HK-2 (cell line): ENCODE measurements at regions not wholly inside any gene's neighbourhood (a gene's known extent, or its start where the extent isn't known, plus 50 kb on each side); places are given as distances from the start of the nearest gene placed in this dataset.
"Not testable (repeated sequence)": the region's sequence is repeated elsewhere in the genome, so short reads cannot be mapped to it uniquely, and the experiment has no call there.

Experiments used
- DNase-seq: peaks from one replicate; pipeline ENCODE4 v3.0.0-alpha.2; 2018; ENCODE audit not compliant: unreplicated experiment

DNA sequence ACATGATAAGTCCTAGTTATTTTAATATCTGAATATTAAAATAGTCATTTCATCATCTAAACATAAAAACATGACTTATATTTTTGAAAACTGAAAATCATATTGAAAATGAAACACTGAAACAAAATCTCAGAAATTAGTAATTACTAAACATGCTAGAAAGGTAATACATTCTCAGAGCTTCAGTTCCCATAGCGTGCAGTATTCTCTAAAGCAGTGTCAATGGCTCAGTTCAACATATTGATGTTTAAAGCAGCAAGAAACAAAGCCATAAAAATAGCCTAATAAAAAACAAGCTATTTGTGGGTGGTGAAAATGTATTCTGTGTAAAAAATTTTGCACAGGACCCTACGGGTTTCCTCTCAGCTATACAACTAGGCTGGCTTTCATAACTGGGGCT, 1337.4 kb downstream of the FSCB start:
- no peak for DNase-seq

DNA sequence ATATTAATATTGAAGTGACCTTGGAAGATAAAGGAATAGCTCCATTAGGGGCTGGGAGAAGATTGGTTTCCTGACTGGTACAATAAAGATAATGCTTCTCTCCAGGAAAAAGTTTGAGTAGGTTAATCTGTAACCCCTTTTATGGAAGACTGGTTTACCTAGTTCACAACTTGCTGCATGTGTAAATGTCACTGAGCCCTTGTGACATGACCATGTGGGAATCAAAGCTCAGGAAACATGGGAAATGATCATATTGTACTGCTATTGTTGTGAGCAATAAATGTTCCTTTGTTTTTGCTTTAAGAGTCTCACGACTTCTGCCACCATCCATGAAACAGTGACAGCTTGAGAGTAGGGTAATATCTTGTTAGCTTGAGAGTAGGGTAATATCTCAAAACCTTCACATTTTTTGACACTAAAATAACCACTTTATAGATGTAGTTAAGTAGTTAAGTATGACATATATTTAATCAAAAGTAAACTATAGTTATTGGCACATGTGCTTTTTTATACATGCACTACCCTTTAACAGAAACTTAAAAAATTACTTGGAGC, 1338.6 kb downstream of the FSCB start:
- no peak for DNase-seq

DNA sequence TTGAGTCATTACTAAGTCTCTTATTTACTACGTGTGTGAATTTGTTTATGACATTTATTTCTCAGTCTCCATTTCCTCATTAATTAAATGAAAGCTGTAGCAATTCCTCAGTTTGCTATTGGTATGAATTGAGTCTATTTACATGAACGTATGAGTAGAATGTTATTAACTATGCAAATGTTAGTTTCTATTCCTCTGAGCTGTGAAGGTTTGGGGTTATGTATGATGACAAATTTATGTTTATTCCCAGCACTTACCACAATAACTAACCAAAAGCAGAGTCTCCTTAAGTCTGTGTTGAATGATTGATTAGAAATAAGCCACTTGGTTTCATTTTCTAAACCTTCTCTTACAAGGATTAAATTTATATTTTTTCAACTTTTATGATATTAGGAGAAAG, 1340.9 kb downstream of the FSCB start:
- no peak for DNase-seq

DNA sequence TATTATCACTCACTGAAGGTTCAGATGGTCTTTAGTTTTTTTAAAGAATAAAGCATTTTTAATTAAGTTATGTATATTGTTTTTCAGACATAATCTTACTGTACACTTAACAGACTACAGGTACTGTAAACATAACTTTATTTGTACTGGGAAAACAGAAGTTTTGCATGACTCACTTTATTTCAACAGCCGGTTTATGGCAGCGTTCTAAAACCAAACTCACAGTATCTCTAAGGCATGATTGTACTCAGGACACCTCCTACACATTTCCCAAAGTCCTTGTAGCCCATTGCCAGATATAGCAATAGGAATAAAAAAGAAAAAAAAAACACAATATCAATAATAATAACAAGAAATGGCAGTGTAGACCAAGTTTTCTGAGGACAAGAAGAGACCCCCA, 1341.4 kb downstream of the FSCB start:
- DNase-seq, result no peak

DNA sequence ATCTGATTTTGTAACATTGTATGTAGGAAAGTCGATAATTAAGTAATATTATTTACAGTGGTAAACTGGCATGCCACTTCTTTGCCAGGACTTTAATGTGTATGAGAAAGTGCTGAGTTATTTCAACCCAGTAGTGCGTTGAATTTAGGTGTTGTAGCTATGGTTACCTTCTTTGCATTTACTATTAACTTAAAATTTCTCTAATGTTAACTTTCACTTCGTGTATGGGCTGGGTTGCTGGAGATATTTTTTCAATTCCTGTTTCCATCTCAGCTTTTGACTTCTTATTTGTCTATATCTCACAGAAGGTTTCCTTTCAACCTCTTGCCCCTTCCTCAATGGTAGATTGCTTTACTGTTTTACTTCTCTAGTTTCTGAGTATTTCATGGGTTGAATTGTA, 1345.6 kb downstream of the FSCB start:
- no peak for DNase-seq

DNA sequence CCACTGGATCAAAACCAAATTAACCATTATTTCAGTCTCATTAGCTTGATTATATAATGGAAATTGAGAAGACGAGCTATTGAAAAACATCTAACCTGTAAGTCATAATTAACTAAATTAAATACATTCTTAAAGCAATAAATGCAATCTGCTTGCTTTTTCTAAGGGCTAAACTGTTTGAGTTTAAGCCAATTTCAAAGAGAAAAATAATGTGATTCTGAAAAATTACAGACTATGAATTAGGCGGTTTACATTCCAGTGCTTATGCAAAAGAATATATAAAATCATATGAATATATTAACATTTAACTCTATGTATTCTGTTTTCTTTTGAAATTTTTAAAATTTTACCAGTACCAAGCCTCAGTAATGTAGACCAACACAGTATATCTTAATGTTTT, 1349.4 kb downstream of the FSCB start:
- no peak for DNase-seq

DNA sequence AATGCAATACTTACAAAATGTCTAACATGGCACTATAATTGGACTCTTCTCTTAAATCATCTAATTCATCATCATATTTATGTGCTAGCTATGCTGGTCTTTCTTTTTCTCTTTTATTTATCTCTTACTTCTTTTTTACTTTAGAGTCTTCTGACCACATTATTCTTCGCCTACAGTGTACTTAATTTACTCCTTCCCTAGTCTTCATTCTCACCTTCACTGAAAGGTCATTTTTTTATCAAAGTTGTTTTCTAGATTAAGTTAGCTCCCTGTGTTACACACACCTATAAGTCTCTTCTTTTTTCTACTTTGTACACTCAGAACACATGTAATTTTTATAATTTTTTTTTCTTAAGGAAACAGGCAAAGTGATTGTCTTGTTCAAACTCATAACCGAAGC, 1351.2 kb downstream of the FSCB start:
- no peak for DNase-seq

DNA sequence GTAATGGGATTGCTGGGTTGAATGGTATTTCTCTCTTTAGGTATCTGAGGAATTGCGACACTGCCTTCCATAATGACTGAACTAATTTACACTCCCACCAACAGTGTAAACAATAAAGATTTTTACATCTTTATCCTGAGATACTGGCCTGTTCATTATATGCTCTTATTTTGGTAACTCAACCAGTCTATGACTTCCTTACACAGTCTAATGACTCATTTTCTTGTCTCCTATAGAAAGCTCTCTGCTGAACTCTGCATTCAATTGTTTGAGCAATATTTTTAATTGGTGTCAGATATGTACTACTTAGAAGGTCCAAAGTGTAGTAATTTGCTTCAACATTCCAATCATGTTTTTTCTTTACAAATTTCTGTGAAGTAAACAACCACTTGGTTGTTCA, 1351.8 kb downstream of the FSCB start:
- no peak for DNase-seq

DNA sequence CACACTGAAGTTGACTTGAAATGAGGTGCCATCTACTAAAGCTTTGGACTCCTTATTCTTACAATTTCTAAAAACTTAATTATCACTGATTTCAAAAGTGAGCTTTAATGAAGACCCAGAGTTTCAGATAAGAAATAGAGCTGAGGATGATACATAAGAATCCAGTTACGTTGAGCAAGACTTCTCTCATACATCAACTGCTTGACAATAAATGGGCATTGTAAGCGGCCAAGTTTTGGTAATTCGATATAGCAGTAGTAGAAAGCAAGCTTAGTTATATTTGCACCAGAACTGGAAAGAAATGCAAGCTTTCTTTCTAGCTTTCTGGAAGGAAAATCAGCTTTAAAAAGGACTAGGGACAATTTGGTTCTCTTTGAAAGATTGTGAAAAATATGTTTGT, 1359.6 kb downstream of the FSCB start:
- DNase-seq, result no peak

DNA sequence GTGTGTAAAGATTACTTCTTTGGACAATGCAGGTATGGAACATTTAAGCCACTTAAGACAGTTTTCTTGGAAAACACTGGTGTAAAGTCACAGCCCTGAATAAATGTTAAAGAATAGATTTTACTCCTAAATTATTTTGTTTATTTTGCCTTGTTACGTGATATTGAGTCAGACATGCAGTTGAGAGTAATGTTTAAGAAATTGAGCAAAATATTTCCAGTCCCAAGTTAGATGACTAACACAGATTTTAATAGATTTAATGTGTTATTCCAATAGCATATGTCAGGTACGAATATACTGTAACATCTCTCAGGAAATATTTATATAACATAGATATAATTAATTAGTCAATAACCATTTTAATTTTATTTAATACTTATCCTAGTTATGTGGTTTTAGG, 1361.7 kb downstream of the FSCB start:
- DNase-seq, result no peak

DNA sequence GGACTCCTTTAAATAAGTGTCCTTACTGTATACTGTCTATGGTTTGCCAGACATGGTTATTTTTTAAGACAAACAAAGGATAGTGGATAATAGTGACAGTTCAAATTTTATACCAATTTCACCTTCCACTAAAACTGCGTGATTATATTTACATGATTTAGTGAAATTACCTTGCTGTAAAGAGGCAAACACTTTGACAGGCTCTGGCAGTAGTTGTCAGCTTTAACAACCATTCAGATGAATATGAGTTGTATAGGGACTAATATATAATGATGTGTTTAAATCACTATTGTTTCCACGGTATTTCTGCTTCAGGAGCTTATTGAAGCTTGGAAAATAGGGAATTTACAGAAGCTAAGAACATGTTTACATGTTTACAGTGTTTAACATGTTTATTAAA, 1364.0 kb downstream of the FSCB start:
- DNase-seq, result no peak

DNA sequence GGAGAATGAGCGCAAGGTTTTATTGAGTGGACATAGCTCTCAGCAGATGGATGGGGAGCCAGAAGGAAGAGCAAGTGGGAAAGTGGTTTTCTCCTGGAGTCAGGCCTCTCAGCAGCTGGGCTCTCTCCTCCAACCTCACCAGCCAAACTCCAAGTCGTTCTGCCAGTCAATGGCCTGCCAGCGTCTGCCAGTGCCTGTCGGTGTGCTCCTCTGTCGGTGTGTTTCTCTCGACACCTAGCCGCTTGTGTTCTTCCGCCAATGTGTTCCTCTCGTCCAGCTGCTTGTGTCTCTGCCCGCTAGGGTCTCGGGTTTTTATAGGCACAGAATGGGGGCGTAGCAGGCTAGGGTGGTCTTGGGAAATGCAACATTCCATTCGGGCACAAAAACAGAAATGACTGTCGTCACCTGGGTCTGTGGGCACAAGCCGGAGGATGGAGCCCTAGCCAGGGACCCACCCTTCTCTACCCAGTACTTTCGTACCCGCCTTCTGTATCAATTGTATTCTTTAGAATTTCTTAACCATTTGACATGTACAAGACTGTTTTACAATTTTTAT, 1365.4 kb downstream of the FSCB start:
- no peak for DNase-seq

DNA sequence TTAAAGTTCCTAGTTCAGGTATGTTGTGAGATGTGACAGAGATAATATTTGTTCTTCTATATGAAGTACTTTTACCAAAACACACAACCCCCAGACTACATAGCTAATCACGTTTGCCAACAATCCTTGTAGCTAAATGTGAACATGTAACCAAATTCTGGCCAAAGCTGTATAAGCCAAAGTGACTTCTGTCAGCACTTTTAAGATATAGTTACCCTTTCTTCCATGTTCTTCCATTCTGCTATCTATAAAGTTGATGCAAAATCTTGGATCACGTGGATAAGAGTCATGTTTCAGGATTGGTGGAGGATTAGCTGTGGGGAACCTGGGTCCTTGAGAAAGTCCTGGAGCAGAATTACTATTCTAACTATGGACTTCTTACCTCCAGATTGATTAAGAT, 1366.6 kb downstream of the FSCB start:
- no peak for DNase-seq

DNA sequence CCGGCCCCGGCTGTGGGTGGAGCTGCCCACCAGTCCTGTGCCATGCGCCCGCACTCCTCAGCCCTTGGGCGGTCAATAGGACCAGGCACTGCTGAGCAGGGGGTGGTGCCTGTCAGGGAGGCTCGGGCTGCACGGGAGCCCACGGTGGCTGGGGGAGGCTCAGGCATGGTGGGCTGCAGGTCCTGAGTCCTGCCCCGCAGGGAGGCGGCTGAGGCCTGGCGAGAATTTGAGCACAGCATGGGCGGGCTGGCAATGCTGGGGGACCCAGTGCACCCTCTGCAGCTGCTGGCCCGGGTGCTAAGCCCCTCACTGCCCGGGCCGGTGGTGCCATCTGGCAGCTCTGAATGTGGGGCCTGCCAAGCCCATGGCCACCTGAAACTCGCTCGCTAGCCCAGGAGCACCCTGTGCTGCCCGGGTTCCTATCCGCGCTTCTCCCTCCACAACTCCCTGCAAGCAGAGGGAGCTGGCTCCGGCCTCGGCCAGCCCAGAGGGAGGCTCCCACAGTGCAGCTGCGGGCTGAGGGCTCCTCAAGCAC, 1371.1 kb downstream of the FSCB start:
- no peak for DNase-seq

DNA sequence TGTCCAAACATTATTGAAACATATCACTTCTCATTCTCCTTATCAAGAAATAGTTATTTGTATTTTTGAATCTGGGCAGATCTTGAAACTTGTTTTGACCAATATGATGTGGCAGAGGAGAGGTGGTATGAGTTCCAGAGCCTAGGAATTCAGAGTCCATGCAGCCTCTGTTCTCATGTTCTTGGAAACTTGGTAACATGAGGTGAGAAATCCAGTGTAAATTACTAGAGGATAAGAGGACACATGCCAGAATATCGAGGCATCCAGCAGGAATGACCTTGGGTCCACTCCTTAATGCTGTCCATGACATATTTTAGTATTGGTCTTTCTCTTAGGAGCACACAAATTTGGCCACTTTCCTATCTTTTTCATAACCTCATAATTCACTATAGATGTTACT, 1374.6 kb downstream of the FSCB start:
- DNase-seq, result no peak

DNA sequence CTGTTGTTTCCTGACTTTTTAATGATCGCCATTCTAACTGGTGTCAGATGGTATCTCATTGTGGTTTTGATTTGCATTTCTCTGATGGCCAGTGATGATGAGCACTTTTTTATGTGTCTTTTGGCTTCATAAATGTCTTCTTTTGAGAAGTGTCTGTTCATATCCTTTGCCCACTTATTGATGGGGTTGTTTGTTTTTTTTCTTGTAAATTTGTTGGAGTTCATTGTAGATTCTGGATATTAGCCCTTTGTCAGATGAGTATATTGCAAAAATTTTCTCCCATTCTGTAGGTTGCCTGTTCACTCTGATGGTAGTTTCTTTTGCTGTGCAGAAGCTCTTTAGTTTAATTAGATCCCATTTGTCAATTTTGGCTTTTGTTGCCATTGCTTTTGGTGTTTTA, 1378.7 kb downstream of the FSCB start:
- DNase-seq, result not testable (repeated sequence)

DNA sequence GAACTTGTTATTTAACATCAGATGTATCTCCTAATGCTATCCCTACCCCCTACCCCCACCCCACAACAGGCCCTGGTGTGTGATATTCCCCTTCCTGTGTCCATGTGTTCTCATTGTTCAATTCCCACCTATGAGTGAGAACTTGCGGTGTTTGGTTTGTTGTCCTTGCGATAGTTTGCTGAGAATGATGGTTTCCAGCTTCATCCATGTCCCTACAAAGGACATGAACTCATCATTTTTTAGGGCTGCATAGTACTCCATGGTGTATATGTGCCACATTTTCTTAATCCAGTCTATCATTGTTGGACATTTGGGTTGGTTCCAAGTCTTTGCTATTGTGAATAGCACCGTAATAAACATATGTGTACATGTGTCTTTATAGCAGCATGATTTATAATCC, 1379.2 kb downstream of the FSCB start:
- not testable (repeated sequence) for DNase-seq

DNA sequence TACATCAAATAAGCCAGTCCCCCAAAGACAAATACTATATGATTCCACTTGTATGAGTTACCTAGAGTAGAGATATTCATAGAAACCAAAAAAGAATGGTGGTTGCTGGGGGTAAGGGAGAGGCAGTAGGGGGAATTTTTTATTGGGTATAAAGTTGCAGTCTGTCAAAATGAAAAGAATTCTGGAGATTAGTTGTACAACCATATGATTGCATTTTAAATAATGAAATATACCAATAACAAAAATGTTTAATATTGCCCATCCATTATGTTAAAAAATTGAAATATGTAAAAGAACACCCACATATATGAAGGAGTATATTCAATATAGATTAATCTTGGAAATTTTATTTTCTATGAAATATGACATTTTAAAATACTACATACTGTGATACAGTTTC, 1383.5 kb downstream of the FSCB start:
- no peak for DNase-seq

DNA sequence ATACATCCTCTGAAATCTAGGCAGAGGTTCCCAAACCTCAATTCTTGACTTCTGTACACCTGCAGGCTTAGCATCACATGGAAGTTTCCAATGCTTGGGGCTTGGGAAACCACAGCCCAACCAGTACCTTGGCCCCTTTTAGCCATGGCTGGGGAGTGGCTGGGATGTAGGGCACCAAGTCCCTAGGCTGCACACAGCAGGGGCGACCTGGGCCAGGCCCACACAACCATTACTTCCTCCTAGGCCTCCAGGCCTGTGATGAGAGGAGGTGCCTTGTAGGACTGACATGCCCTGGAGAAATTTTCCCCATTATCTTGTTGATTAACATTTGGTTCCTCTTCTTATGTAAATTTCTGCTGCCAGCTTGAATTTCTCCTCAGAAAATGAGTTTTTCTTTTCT, 1387.4 kb downstream of the FSCB start:
- DNase-seq, result no peak

DNA sequence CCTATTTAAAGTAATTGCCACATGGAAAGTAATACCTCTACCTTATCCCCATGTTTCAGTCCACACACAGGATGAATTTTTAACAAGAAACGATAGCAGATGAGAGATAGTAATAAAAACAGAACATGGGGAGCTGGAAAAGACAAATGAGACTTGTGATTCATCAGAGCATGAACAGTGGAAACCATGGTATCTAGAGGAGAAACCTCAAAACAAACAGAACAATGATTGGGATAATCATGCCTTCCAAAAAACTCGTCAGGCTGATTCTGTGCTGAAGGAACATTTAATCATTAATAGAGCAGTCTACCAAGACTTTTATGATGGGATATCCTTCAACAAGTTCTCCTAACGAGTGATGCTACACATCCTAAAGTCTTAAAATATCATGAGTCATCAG, 1390.7 kb downstream of the FSCB start:
- no peak for DNase-seq

DNA sequence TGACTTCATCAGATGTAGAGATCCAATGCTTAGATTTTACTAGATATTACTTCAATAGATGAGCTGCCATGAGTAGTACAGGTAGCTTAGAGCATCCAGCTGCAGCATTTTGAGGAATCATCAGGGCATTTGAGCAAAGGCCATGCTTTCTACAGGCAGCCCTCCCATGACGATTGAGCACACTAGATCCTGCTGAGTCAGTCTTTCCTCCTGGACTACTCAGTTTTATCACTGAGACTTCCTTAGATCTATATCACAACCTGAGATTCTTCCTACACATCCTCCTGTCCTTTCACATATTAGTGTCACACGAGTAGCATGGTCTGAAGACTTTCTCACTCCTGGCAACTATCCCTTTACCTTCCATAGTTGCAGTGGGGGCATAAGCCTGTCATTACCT, 1401.8 kb downstream of the FSCB start:
- no peak for DNase-seq

DNA sequence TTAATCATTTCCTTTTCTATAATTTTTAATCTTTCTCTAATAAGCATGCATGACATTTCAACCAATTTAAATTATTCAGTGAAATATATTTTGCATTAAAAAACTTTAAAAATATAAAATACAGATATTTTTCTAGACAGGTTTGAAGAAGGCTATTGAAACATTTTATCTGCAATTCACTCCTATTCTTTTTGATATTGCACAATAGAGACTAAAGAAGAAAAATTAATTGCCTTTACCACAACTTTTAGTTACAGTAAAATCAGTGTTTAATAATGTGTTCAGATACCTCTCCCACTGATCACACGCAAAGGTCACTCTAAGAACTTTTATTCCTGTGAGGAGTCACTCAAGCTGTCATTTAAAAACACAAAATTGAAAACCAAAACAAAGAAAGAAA, 1416.7 kb downstream of the FSCB start:
- DNase-seq, result no peak

DNA sequence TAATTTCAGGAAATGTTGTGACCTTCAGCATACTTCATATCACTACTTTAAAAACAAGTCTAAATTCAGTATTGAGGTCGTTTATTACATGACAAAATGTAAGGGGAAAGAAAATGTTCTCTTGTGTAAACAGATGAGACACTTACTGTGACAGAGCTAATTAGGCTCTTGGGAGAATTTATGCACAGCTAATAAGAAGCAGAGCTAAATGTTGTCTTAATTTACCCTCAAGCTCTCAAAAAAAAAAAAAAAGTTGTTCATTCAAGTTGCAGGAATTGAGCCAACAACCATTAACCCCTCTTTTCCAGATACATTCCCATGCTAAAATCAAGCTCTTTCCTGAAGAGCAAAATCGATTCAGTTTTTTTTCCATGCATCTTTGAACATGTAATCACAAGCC, 1419.4 kb downstream of the FSCB start:
- no peak for DNase-seq

DNA sequence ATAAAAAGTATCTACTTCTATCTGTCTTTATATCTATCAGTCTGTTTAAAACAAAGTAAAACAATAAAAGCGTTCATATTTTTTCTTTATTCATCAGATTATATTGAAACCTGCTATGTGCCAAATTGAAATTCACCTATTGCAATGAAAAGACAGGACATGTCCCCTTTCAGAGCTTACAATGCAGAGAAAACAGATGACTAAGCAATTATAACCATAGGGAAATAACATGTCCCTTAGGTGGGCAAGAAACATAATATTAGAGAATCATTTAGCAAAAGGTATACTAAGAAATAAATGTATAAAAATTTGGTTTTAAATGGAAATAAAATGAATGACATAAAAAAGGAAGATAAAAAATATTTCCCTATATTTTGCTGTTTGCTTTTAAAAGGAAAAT, 1421.3 kb downstream of the FSCB start:
- DNase-seq, result no peak
